GM12892 (cell line): ENCODE measurements at regions not wholly inside any gene's neighbourhood (a gene's known extent, or its start where the extent isn't known, plus 50 kb on each side); places are given as distances from the start of the nearest gene placed in this dataset.

Experiments
- POLR2A ChIP-seq: IDR thresholded peaks from 2 replicates; pipeline ENCODE4 v1.6.1; 2011; ENCODE audit warnings: low read depth, low read length, control low read depth
- POLR2AphosphoS5 ChIP-seq: IDR thresholded peaks from 2 replicates; pipeline ENCODE4 v1.6.1; 2011; ENCODE audit warnings: low read depth, low read length, control low read depth
- TAF1 ChIP-seq: IDR thresholded peaks from 2 replicates; pipeline ENCODE4 v1.6.1; 2011; ENCODE audit warnings: low read depth, mild to moderate bottlenecking, control low read depth, low read length, borderline replicate concordance

DNA sequence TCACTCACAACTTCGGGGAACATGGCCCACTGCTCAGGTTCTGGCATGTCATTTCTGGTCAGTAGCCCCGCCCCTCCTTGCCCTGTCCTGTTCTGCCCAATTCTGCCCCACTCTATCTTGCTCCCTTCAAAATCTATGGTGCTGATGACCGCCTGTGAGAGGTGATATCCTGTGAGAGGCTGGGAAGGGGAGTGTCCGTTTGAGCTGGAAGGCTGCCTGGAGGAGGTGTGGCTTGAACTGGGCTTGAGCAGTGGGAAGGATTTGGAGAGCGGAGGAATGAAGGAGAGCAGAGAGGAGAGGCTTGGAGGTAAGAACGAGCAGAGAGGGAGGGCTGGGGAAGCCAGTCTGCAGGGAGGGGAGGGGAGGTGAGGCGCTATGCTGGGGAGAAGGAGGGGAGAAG lies 145.3 kb downstream of the RPS24 start:
- TF ChIP-seq TAF1 (no peak), POLR2A (no peak), POLR2AphosphoS5 (no peak)
